ENCODE measurements at regions not wholly inside any gene's neighbourhood (a gene's known extent, or its start where the extent isn't known, plus 50 kb on each side); places are given as distances from the start of the nearest gene placed in this dataset.

DNA sequence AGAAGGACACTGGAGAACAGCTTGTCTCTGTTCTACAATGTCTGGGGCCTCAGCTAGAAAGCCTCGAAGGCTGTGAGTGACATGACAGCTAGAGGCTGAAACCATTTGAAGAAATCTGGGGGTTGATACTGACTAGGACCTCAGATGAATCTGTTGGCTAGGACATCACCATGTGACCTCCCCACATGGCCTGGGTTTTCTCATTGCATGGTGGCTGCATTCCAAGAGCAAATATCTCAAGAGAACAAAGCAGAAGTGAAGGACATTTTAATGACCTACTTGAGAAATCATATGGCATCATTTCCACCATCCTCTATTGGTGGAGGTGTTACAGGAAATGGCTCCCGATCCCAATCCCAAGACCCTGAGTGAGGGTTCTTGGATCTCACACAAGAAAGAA, 450.6 kb upstream of the AUTS2 start:
- Histone ChIP-seq H3K36me3 (ENCODE audit: insufficient read depth, low read length) (no peaks in the 10 kb centered on the region), H3K9me2 (replicated peaks; ENCODE audit: low read depth, low read length) (no peaks in the 10 kb centered on the region), H3K4me3 (ENCODE audit: low read length, poor library complexity, severe bottlenecking) (no peak overlapping the region), H3K27me3 (ENCODE audit: insufficient read depth, low read length, poor library complexity, severe bottlenecking) (no peaks in the 10 kb centered on the region), H3K79me2 (ENCODE audit: insufficient read depth, low read length) (no peaks in the 10 kb centered on the region), H2AFZ (ENCODE audit: low read length) (no peak overlapping the region), H3K4me1 (ENCODE audit: insufficient read depth, low read length, poor library complexity, severe bottlenecking) (no peaks in the 10 kb centered on the region), H3K9ac (ENCODE audit: low read depth, low read length, poor library complexity, severe bottlenecking) (no peak overlapping the region), H3K9me3 (ENCODE audit: insufficient read depth, low read depth, low read length) (no peaks in the 10 kb centered on the region; the same call in 1 of the 2 replicates), H3F3A (ENCODE audit: low read depth) (no peaks in the 10 kb centered on the region), H4K20me1 (ENCODE audit: insufficient read depth, low read length, poor library complexity, severe bottlenecking) (no peaks in the 10 kb centered on the region), H3K4me2 (ENCODE audit: low read depth, low read length, poor library complexity, severe bottlenecking) (no peak overlapping the region)
- TF ChIP-seq EZH2phosphoT487 (IDR thresholded peaks at IDR 0.05; ENCODE audit: borderline replicate concordance): no peak
- TF ChIP-seq, protein P1, sequence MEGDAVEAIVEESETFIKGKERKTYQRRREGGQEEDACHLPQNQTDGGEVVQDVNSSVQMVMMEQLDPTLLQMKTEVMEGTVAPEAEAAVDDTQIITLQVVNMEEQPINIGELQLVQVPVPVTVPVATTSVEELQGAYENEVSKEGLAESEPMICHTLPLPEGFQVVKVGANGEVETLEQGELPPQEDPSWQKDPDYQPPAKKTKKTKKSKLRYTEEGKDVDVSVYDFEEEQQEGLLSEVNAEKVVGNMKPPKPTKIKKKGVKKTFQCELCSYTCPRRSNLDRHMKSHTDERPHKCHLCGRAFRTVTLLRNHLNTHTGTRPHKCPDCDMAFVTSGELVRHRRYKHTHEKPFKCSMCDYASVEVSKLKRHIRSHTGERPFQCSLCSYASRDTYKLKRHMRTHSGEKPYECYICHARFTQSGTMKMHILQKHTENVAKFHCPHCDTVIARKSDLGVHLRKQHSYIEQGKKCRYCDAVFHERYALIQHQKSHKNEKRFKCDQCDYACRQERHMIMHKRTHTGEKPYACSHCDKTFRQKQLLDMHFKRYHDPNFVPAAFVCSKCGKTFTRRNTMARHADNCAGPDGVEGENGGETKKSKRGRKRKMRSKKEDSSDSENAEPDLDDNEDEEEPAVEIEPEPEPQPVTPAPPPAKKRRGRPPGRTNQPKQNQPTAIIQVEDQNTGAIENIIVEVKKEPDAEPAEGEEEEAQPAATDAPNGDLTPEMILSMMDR (conservative IDR thresholded peaks at IDR 0.05; ENCODE audit: low read length): no peak

DNA sequence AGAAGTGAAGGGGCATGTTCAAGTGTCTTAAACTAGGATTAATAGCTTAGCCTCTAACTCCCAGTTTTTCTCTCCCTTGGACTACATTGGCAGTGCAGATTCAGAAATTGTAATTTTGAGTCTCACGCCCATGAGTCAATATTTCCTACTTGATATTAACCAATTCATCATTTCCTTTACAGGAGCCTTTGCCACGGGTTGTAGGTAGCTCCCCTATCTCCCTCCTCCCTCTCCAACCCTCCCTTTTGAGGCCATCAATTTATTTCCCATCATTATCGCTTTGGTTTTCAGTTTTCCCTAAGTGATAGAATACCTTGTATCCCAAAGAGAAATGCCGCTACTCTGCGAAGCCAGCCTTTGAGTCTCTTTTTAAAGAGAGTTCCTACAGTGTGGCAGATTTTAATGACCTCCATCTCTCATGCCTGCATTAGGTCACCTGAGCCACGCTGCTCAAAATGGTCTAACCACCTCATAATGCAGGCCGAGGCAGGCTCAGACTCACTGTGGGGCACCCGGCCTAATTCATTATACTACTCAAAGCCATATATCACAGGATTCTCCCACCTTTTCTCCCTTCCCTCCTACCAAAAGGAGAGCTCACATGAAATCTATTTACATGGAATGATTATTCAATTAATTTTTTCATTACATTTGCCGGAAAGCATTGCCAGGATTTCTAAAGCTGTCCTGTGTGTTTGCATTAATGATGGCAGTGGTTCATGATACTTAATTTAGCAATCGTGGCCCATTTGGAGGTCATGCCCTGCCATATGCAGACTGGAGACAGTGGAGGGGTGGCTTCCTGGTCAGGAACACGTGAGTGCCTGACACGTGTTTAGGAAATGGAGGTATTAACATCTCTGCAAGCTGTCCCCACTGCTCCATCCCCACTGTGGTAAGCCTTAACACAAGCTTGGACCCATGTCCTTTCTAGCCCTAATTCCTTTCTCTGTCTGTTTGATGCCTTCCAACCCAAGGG, 448.2 kb upstream of the AUTS2 start:
- Histone ChIP-seq H3K79me2 (ENCODE audit: insufficient read depth, low read length) (no peaks in the 10 kb centered on the region), H3F3A (ENCODE audit: low read depth) (no peaks in the 10 kb centered on the region), H3K9ac (ENCODE audit: low read depth, low read length, poor library complexity, severe bottlenecking) (no peak overlapping the region), H4K20me1 (ENCODE audit: insufficient read depth, low read length, poor library complexity, severe bottlenecking) (no peaks in the 10 kb centered on the region), H3K4me1 (ENCODE audit: insufficient read depth, low read length, poor library complexity, severe bottlenecking) (no peaks in the 10 kb centered on the region), H3K27me3 (ENCODE audit: insufficient read depth, low read length, poor library complexity, severe bottlenecking) (no peaks in the 10 kb centered on the region), H3K4me2 (ENCODE audit: low read depth, low read length, poor library complexity, severe bottlenecking) (no peak overlapping the region), H2AFZ (ENCODE audit: low read length) (no peak overlapping the region), H3K36me3 (ENCODE audit: insufficient read depth, low read length) (no peaks in the 10 kb centered on the region), H3K4me3 (ENCODE audit: low read length, poor library complexity, severe bottlenecking) (no peak overlapping the region), H3K9me2 (replicated peaks; ENCODE audit: low read depth, low read length) (no peaks in the 10 kb centered on the region), H3K9me3 (ENCODE audit: insufficient read depth, low read depth, low read length) (no peaks in the 10 kb centered on the region; the same call in 1 of the 2 replicates)
- TF ChIP-seq, protein P1 (conservative IDR thresholded peaks at IDR 0.05; ENCODE audit: low read length): no peak
- no peak for TF ChIP-seq EZH2phosphoT487 (IDR thresholded peaks at IDR 0.05; ENCODE audit: borderline replicate concordance)

DNA sequence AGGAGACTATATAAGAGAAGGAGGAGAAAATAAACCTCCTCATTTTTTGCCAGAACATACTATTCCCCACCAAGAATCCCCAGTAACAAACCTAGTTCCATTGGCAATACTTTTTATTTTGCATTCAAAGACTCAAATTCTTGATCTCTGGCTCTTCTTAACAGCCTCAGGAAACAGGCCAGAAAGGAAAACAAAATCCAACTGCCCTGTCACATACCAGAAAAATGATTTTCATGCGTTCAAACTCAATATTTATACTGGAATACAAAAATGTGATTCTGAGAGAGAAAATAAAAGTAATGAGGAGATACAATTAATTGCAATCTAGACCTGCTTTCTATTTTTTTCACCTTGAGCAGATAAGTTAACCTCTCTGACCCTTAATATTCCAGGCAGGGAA, 435.9 kb upstream of the AUTS2 start:
- Histone ChIP-seq H3K9me2 (replicated peaks; ENCODE audit: low read depth, low read length) (no peaks in the 10 kb centered on the region), H3K4me1 (ENCODE audit: insufficient read depth, low read length, poor library complexity, severe bottlenecking) (no peaks in the 10 kb centered on the region), H3K27me3 (ENCODE audit: insufficient read depth, low read length, poor library complexity, severe bottlenecking) (no peaks in the 10 kb centered on the region), H3K36me3 (ENCODE audit: insufficient read depth, low read length) (no peaks in the 10 kb centered on the region), H3K4me3 (ENCODE audit: low read length, poor library complexity, severe bottlenecking) (no peak overlapping the region), H3K9me3 (ENCODE audit: insufficient read depth, low read depth, low read length) (no peaks in the 10 kb centered on the region; the same call in 1 of the 2 replicates), H3F3A (ENCODE audit: low read depth) (no peaks in the 10 kb centered on the region), H3K4me2 (ENCODE audit: low read depth, low read length, poor library complexity, severe bottlenecking) (no peak overlapping the region), H3K79me2 (ENCODE audit: insufficient read depth, low read length) (no peaks in the 10 kb centered on the region), H2AFZ (ENCODE audit: low read length) (no peak overlapping the region), H3K9ac (ENCODE audit: low read depth, low read length, poor library complexity, severe bottlenecking) (no peak overlapping the region), H4K20me1 (ENCODE audit: insufficient read depth, low read length, poor library complexity, severe bottlenecking) (no peaks in the 10 kb centered on the region)
- no peak for TF ChIP-seq EZH2phosphoT487 (IDR thresholded peaks at IDR 0.05; ENCODE audit: borderline replicate concordance)
- TF ChIP-seq, protein P1 (conservative IDR thresholded peaks at IDR 0.05; ENCODE audit: low read length): no peak
